ENCODE measurements at regions not wholly inside any gene's neighbourhood (a gene's known extent, or its start where the extent isn't known, plus 50 kb on each side); places are given as distances from the start of the nearest gene placed in this dataset.

DNA sequence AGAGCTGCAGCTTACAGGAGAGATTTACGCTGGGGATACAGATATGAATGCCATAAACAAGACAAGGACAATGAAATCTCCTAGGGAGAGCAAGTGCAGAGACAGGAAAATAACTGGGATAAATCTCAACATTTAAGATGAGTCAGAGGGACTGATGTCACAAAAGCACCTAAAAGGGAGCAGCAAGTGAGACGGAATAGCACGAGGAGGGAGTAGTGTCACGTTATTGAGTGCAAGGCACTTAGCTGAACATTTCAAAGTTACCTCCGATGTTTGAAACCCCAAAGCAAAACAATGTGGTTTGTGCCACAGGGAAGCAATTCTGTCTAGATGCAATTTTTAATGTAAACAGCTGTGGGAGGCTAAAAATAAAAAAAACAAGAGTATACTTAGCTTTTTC lies 1131.7 kb upstream of the EYS start:
- TF ChIP-seq CTCF (conservative IDR thresholded peaks at IDR 0.05) (no peak), EZH2 (IDR thresholded peaks at IDR 0.05; ENCODE audit: low read depth) (no peak)

Measured in PC-9 (cell line).